ENCODE measurements at regions not wholly inside any gene's neighbourhood (a gene's known extent, or its start where the extent isn't known, plus 50 kb on each side); places are given as distances from the start of the nearest gene placed in this dataset.

- Histone ChIP-seq H3K9me3 (ENCODE audit: severe bottlenecking) (no peaks in the 10 kb centered on the region), H3K27ac (no peak overlapping the region), H3K27me3 (ENCODE audit: insufficient read depth, low read depth, severe bottlenecking) (no peaks in the 10 kb centered on the region), H3K36me3 (no peaks in the 10 kb centered on the region), H3K4me3 (ENCODE audit: low read depth, low read length) (no peak overlapping the region)
- no peak for DNase-seq
- no peak for TF ChIP-seq CTCF (IDR thresholded peaks at IDR 0.05; ENCODE audit: low read depth, low read length)
These were observed 142.0 kb upstream of the RGMB start for GRCh38 chr5:98631311-98632054.

GRCh38 chr5:98635656-98636055 lies 137.8 kb upstream of the RGMB start:
- Histone ChIP-seq H3K36me3 (no peaks in the 10 kb centered on the region), H3K4me3 (ENCODE audit: low read depth, low read length) (no peak overlapping the region), H3K27ac (no peak overlapping the region), H3K27me3 (ENCODE audit: insufficient read depth, low read depth, severe bottlenecking) (peaks cover 2% of the 10 kb centered on the region), H3K9me3 (ENCODE audit: severe bottlenecking) (no peaks in the 10 kb centered on the region)
- no peak for DNase-seq
- TF ChIP-seq CTCF (IDR thresholded peaks at IDR 0.05; ENCODE audit: low read depth, low read length), result no peak

GRCh38 chr5:98637116-98637515 lies 136.3 kb upstream of the RGMB start:
- H3K27me3 ChIP-seq (ENCODE audit: insufficient read depth, low read depth, severe bottlenecking), result peaks cover 2% of the 10 kb centered on the region
- DNase-seq, result no peak
- H3K4me3 ChIP-seq (ENCODE audit: low read depth, low read length), result no peak overlapping the region
- no peaks in the 10 kb centered on the region for H3K36me3 ChIP-seq
- H3K27ac ChIP-seq, result no peak overlapping the region
- no peaks in the 10 kb centered on the region for H3K9me3 ChIP-seq (ENCODE audit: severe bottlenecking)
- TF ChIP-seq CTCF (IDR thresholded peaks at IDR 0.05; ENCODE audit: low read depth, low read length), result no peak

- no peak overlapping the region for H3K27ac ChIP-seq
- H3K4me3 ChIP-seq (ENCODE audit: low read depth, low read length), result no peak overlapping the region
- no peak for TF ChIP-seq CTCF (IDR thresholded peaks at IDR 0.05; ENCODE audit: low read depth, low read length)
- peaks cover 2% of the 10 kb centered on the region for H3K27me3 ChIP-seq (ENCODE audit: insufficient read depth, low read depth, severe bottlenecking)
- H3K36me3 ChIP-seq, result no peaks in the 10 kb centered on the region
- no peak for DNase-seq
- H3K9me3 ChIP-seq (ENCODE audit: severe bottlenecking), result no peaks in the 10 kb centered on the region
These were observed 135.9 kb upstream of the RGMB start for GRCh38 chr5:98637557-98637956.

- TF ChIP-seq CTCF (IDR thresholded peaks at IDR 0.05; ENCODE audit: low read depth, low read length), result no peak
- H3K9me3 ChIP-seq (ENCODE audit: severe bottlenecking), result no peaks in the 10 kb centered on the region
These were observed 135.4 kb upstream of the RGMB start for GRCh38 chr5:98638111-98638510.

GRCh38 chr5:98638701-98639100 lies 134.8 kb upstream of the RGMB start:
- DNase-seq, result no peak

More at GRCh38 chr5:98638111-98638510, 135.4 kb upstream of the RGMB start:
- H3K36me3 ChIP-seq, result no peaks in the 10 kb centered on the region
- peaks cover 2% of the 10 kb centered on the region for H3K27me3 ChIP-seq (ENCODE audit: insufficient read depth, low read depth, severe bottlenecking)
- no peak overlapping the region for H3K4me3 ChIP-seq (ENCODE audit: low read depth, low read length)
- no peak for DNase-seq
- H3K27ac ChIP-seq, result no peak overlapping the region

More at GRCh38 chr5:98638701-98639100, 134.8 kb upstream of the RGMB start:
- Histone ChIP-seq H3K36me3 (no peaks in the 10 kb centered on the region), H3K27ac (no peak overlapping the region), H3K9me3 (ENCODE audit: severe bottlenecking) (no peaks in the 10 kb centered on the region), H3K27me3 (ENCODE audit: insufficient read depth, low read depth, severe bottlenecking) (peaks cover 2% of the 10 kb centered on the region), H3K4me3 (ENCODE audit: low read depth, low read length) (no peak overlapping the region)
- TF ChIP-seq CTCF (IDR thresholded peaks at IDR 0.05; ENCODE audit: low read depth, low read length), result no peak
